Small intestine (tissue), 7 donors: ENCODE measurements at regions not wholly inside any gene's neighbourhood (a gene's known extent, or its start where the extent isn't known, plus 50 kb on each side); places are given as distances from the start of the nearest gene placed in this dataset.
"Not testable (repeated sequence)": the region's sequence is repeated elsewhere in the genome, so short reads cannot be mapped to it uniquely, and the experiment has no call there.

Experiments used
- DNase-seq, 2 donors: peaks; one replicate each; pipeline versions ENCODE4 v3.0.0 to v3.0.0-alpha.2; 2013
- FAIRE-seq: peaks from 2 replicates; lab custom pipeline; 2012; peaks lifted over from hg19 to GRCh38; lab: Jason Lieb, UNC
- H3K27ac ChIP-seq, 3 donors: one replicate each; pipeline ENCODE4 v1.5.1; 2013; ENCODE audit warnings: low read length in 2 of 3, mild to moderate bottlenecking in 2 of 3, control low read depth in 1 of 3, inconsistent platforms in 1 of 3, low read depth in 1 of 3, moderate library complexity in 1 of 3
- H3K27me3 ChIP-seq, 3 donors: one replicate each; pipeline ENCODE4 v1.6.1; 2013; ENCODE audit warnings: low read length in 3 of 3, inconsistent platforms in 1 of 3; ENCODE audit not compliant: control insufficient read depth in 3 of 3, insufficient read depth in 3 of 3
- H3K36me3 ChIP-seq, 3 donors: one replicate each; pipeline ENCODE4 v1.6.1; 2013; ENCODE audit warnings: low read length in 3 of 3, inconsistent platforms in 1 of 3, low read depth in 1 of 3, mild to moderate bottlenecking in 1 of 3, moderate library complexity in 1 of 3; ENCODE audit not compliant: control insufficient read depth in 3 of 3, insufficient read depth in 2 of 3
- H3K4me1 ChIP-seq, 3 donors: one replicate each; pipeline ENCODE4 v1.6.1; 2013; ENCODE audit warnings: low read length in 2 of 3, inconsistent platforms in 1 of 3, low read depth in 1 of 3, mild to moderate bottlenecking in 1 of 3, moderate library complexity in 1 of 3; ENCODE audit not compliant: control insufficient read depth in 3 of 3, insufficient read depth in 2 of 3
- H3K4me3 ChIP-seq, 3 donors: one replicate each; pipeline ENCODE4 v1.5.1; 2013; ENCODE audit warnings: low read length in 3 of 3, control low read depth in 1 of 3, inconsistent platforms in 1 of 3, low read depth in 1 of 3, mild to moderate bottlenecking in 1 of 3, moderate library complexity in 1 of 3
- H3K9me3 ChIP-seq, 2 donors: one replicate each; pipeline ENCODE4 v1.6.1; 2013; ENCODE audit warnings: low read depth in 1 of 2, low read length in 1 of 2; ENCODE audit not compliant: control insufficient read depth in 2 of 2, insufficient read depth in 1 of 2
- WGBS, 3 donors: extraction: QIAGEN DNeasy Blood & Tissue Kit; methylation state at CpG; one replicate each; pipeline ENCODE4 v1.1.7; 2013; 5-methylcytosine and 5-hydroxymethylcytosine counted together
- donor health status: healthy with polysubstance abuse.
- donor health status: control.
- donor health status: control.
- donor health status: Bipolar disorder and iron deficiency.
- donor health status: healthy.

- H3K9me3 ChIP-seq, H3K27me3 ChIP-seq, DNase-seq, FAIRE-seq, H3K4me1 ChIP-seq, H3K36me3 ChIP-seq, H3K4me3 ChIP-seq, H3K27ac ChIP-seq: not testable (repeated sequence)
- 80 to 84% (median 81%) methylated on average over 10 to 12 of the region's 12 CpGs for WGBS, 3 donors
Observed at GRCh38 chr9:102153081-102153480, 414.6 kb upstream of the GRIN3A start.

DNA sequence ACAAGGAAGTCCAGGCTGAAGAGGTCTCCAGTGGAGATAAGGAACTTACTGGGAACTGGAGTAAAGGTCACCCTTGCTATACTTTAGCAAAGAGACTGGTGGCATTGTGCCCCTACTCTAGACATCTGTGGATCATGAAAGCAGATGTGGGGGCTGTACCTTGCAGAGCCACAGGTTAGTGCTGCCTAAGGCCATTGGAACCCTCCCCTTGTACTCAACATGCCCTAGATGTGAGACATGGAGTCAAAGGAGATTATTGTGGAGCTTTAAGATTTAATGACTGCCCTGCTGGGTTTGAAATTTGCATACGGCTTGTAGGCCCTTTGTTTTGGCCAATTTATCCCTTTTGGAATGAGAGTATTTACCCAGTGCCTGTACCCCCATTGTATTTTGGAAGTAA is 397.3 kb upstream of the GRIN3A start:
- no peaks in the 10 kb centered on the region for H3K27me3 ChIP-seq
- no peak overlapping the region for H3K4me3 ChIP-seq
- FAIRE-seq, result no peak
- no peaks in the 10 kb centered on the region for H3K4me1 ChIP-seq
- no peak for DNase-seq
- no peak overlapping the region for H3K27ac ChIP-seq
- H3K9me3 ChIP-seq, result peaks cover 0 to 5% of the 10 kb centered on the region in 2 donors
- H3K36me3 ChIP-seq, result no peaks in the 10 kb centered on the region
- 0 to 80% (median 13%) methylated on average over 1 of the region's 1 CpG for WGBS, 3 donors

GRCh38 chr9:102124465-102124864 is 386.0 kb upstream of the GRIN3A start:
- no peaks in the 10 kb centered on the region for H3K4me1 ChIP-seq
- no peaks in the 10 kb centered on the region for H3K27me3 ChIP-seq
- H3K9me3 ChIP-seq, result no peaks in the 10 kb centered on the region
- H3K27ac ChIP-seq, result no peak overlapping the region
- DNase-seq (no peak), FAIRE-seq (no peak)
- H3K36me3 ChIP-seq, result no peaks in the 10 kb centered on the region
- H3K4me3 ChIP-seq, result no peak overlapping the region
- 55 to 70% (median 66%) methylated on average over 3 of the region's 3 CpGs for whole genome bisulfite sequencing, 3 donors

- no peaks in the 10 kb centered on the region for H3K9me3 ChIP-seq
- H3K4me3 ChIP-seq, result no peak overlapping the region
- no peaks in the 10 kb centered on the region for H3K4me1 ChIP-seq
- H3K27ac ChIP-seq, result no peak overlapping the region
- DNase-seq (no peak), FAIRE-seq (no peak)
- H3K27me3 ChIP-seq, result no peaks in the 10 kb centered on the region
- H3K36me3 ChIP-seq, result no peaks in the 10 kb centered on the region
Observed at GRCh38 chr9:102114557-102114956, 376.1 kb upstream of the GRIN3A start.

DNA sequence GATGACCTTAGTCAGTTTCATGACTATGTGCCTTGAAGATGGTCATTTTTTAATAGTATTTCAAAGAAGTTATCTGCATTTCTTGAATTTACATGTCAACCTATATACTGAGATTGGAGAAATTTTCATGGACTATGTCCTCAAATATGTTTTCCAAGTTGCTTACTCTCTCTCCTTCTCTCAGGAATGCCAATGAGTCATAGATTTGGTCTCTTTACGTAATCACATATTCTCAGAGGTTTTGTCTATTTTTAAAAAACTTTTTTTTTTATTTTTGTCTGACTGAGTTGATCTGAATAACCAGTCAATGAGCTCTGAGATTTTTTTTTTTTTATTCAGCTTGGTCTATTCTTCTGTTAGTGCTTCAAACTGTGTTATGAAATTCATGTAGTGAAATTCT is 374.7 kb upstream of the GRIN3A start:
- DNase-seq (no peak), FAIRE-seq (no peak)
- no peaks in the 10 kb centered on the region for H3K9me3 ChIP-seq
- no peaks in the 10 kb centered on the region for H3K4me1 ChIP-seq
- H3K36me3 ChIP-seq, result no peaks in the 10 kb centered on the region
- WGBS, 3 donors, result 72 to 85% (median 75%) methylated on average over 1 of the region's 1 CpG
- no peak overlapping the region for H3K4me3 ChIP-seq
- H3K27me3 ChIP-seq, result no peaks in the 10 kb centered on the region
- H3K27ac ChIP-seq, result no peak overlapping the region

GRCh38 chr9:102106439-102106838 is 368.0 kb upstream of the GRIN3A start:
- DNase-seq (no peak), FAIRE-seq (no peak)
- Histone ChIP-seq H3K9me3 (no peaks in the 10 kb centered on the region), H3K36me3 (no peaks in the 10 kb centered on the region), H3K27me3 (no peaks in the 10 kb centered on the region), H3K4me1 (no peaks in the 10 kb centered on the region), H3K4me3 (no peak overlapping the region), H3K27ac (no peak overlapping the region)
- WGBS, 3 donors, result 40 to 55% (median 49%) methylated on average over 1 of the region's 1 CpG

DNA sequence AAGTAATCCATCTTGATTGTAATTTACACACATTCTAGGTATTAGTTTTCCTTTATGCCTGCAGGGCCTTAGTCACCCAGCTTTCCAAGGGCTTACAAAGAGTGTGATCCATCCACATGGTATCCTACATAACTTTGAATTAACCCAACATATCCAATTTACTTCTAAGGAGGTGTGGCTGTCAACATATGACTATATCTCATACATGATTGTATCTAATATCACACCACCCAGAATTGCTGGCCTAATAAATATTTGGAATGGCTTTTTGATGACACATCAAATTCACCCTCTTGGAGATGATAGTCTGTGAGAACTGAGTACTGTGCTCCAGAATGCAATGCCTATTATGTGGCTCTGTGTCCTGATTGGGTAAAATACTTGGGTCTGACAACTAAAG is 363.3 kb upstream of the GRIN3A start:
- DNase-seq (no peak), FAIRE-seq (no peak)
- no peaks in the 10 kb centered on the region for H3K27me3 ChIP-seq
- H3K9me3 ChIP-seq, result no peaks in the 10 kb centered on the region
- no peak overlapping the region for H3K27ac ChIP-seq
- no peak overlapping the region for H3K4me3 ChIP-seq
- no peaks in the 10 kb centered on the region for H3K4me1 ChIP-seq
- no peaks in the 10 kb centered on the region for H3K36me3 ChIP-seq

- DNase-seq (no peak), FAIRE-seq (no peak)
- no peaks in the 10 kb centered on the region for H3K9me3 ChIP-seq
- no peak overlapping the region for H3K4me3 ChIP-seq
- no peaks in the 10 kb centered on the region for H3K4me1 ChIP-seq
- H3K27ac ChIP-seq, result no peak overlapping the region
- no peaks in the 10 kb centered on the region for H3K27me3 ChIP-seq
- no peaks in the 10 kb centered on the region for H3K36me3 ChIP-seq
- WGBS, 3 donors, result 63 to 67% (median 66%) methylated on average over 2 of the region's 2 CpGs
Observed at GRCh38 chr9:102087141-102087540, 348.7 kb upstream of the GRIN3A start.

DNA sequence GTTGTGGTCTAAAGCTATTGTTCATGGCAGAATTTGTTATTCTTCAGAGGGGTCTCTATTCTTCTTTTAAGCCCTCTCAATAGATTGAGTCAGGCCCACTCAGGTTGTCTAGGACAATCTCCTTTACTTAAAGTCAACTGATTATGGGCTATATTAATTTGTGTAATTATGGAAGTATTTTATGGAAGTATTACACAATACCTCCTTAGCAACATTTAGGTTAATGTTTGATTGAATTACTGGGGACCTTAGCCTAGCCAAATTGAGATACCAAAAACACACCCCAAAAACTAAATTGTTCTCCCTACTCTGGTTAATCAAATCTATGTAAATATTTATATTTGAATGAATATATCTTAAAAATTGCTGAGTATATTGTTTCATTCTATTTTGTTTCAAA is 347.1 kb upstream of the GRIN3A start:
- no peaks in the 10 kb centered on the region for H3K9me3 ChIP-seq
- H3K27ac ChIP-seq, result no peak overlapping the region
- no peaks in the 10 kb centered on the region for H3K36me3 ChIP-seq
- H3K27me3 ChIP-seq, result no peaks in the 10 kb centered on the region
- no peak for DNase-seq
- no peaks in the 10 kb centered on the region for H3K4me1 ChIP-seq
- no peak overlapping the region for H3K4me3 ChIP-seq
- FAIRE-seq, result no peak
